Activated CD8-positive, alpha-beta memory T cell treated with anti-CD3 and anti-CD28 coated beads, Interleukin-2, amount 10 ng/mL, durations not matched to agents 7 days and 5 days (primary cell): ENCODE measurements at regions not wholly inside any gene's neighbourhood (a gene's known extent, or its start where the extent isn't known, plus 50 kb on each side); places are given as distances from the start of the nearest gene placed in this dataset.
"Not testable (repeated sequence)": the region's sequence is repeated elsewhere in the genome, so short reads cannot be mapped to it uniquely, and the experiment has no call there.

Experiments used
- ATAC-seq: fragments of 150-1000 bp; cut with Tn5 transposase; one replicate; pipeline ENCODE4 v1.10.0; 2021; ENCODE audit warnings: moderate library complexity
- CTCF ChIA-PET: fragments of 350-600 bp; sonication (Branson Sonifier 250); formaldehyde crosslinking; loops from one replicate; lab custom pipeline; 2021; ENCODE audit warnings: antibody characterized with exemption; lab: Charles Lee
- DNase-seq: peaks from one replicate; pipeline ENCODE4 v3.0.0-alpha.2; 2020
- H3K27ac Mint-ChIP-seq: one replicate; pipeline ENCODE4 v1.8.0; 2021; ENCODE audit warnings: mild to moderate bottlenecking, mixed read lengths
- H3K27me3 Mint-ChIP-seq: one replicate; pipeline ENCODE4 v1.8.0; 2021; ENCODE audit warnings: mixed read lengths
- H3K36me3 Mint-ChIP-seq: one replicate; pipeline ENCODE4 v1.8.0; 2021; ENCODE audit warnings: mild to moderate bottlenecking, mixed read lengths
- H3K4me1 Mint-ChIP-seq: one replicate; pipeline ENCODE4 v1.8.0; 2021; ENCODE audit warnings: mixed read lengths
- H3K4me3 Mint-ChIP-seq: one replicate; pipeline ENCODE4 v1.8.0; 2021; ENCODE audit warnings: mild to moderate bottlenecking, moderate library complexity, mixed read lengths
- H3K9me3 Mint-ChIP-seq: one replicate; pipeline ENCODE4 v1.8.0; 2022; ENCODE audit warnings: low read depth, mixed read lengths

- DNase-seq = no peak
- H3K27me3 Mint-ChIP-seq = no peaks in the 10 kb centered on the region
- H3K36me3 Mint-ChIP-seq = no peaks in the 10 kb centered on the region
- H3K4me1 Mint-ChIP-seq = no peaks in the 10 kb centered on the region
- CTCF ChIA-PET = no interaction called here
- no peak overlapping the region for H3K4me3 Mint-ChIP-seq
- no peak for ATAC-seq
- H3K9me3 Mint-ChIP-seq = peaks cover 5% of the 10 kb centered on the region
- no peak overlapping the region for H3K27ac Mint-ChIP-seq
These were observed 420.9 kb downstream of the SHISA9 start for GRCh38 chr16:13322336-13322735.

GRCh38 chr16:13324851-13325250 lies 423.5 kb downstream of the SHISA9 start:
- Mint-ChIP-seq H3K4me1 (no peaks in the 10 kb centered on the region), H3K4me3 (no peak overlapping the region), H3K27ac (no peak overlapping the region), H3K36me3 (no peaks in the 10 kb centered on the region), H3K9me3 (peaks cover 5% of the 10 kb centered on the region), H3K27me3 (no peaks in the 10 kb centered on the region)
- CTCF ChIA-PET = no interaction called here
- no peak for ATAC-seq
- DNase-seq = no peak

GRCh38 chr16:13325396-13325795 lies 424.0 kb downstream of the SHISA9 start:
- ATAC-seq = no peak
- no peak overlapping the region for H3K4me3 Mint-ChIP-seq
- no peaks in the 10 kb centered on the region for H3K27me3 Mint-ChIP-seq
- H3K36me3 Mint-ChIP-seq = no peaks in the 10 kb centered on the region
- CTCF ChIA-PET = no interaction called here
- H3K9me3 Mint-ChIP-seq = peaks cover 6% of the 10 kb centered on the region
- DNase-seq = no peak
- H3K4me1 Mint-ChIP-seq = no peaks in the 10 kb centered on the region
- no peak overlapping the region for H3K27ac Mint-ChIP-seq

- no peaks in the 10 kb centered on the region for H3K27me3 Mint-ChIP-seq
- H3K36me3 Mint-ChIP-seq = no peaks in the 10 kb centered on the region
These were observed 430.5 kb downstream of the SHISA9 start for GRCh38 chr16:13331918-13332317.

GRCh38 chr16:13332713-13333255 lies 431.4 kb downstream of the SHISA9 start:
- CTCF ChIA-PET = no interaction called here
- H3K4me1 Mint-ChIP-seq = no peaks in the 10 kb centered on the region
- ATAC-seq (no peak), DNase-seq (no peak)
- no peak overlapping the region for H3K27ac Mint-ChIP-seq
- peaks cover 8% of the 10 kb centered on the region for H3K9me3 Mint-ChIP-seq
- no peak overlapping the region for H3K4me3 Mint-ChIP-seq
- no peaks in the 10 kb centered on the region for H3K36me3 Mint-ChIP-seq
- no peaks in the 10 kb centered on the region for H3K27me3 Mint-ChIP-seq

More at GRCh38 chr16:13331918-13332317, 430.5 kb downstream of the SHISA9 start:
- no peak for ATAC-seq
- Mint-ChIP-seq H3K27ac (no peak overlapping the region), H3K9me3 (peaks cover 8% of the 10 kb centered on the region), H3K4me1 (no peaks in the 10 kb centered on the region), H3K4me3 (no peak overlapping the region)
- CTCF ChIA-PET = no interaction called here
- no peak for DNase-seq

- Mint-ChIP-seq H3K36me3 (no peaks in the 10 kb centered on the region), H3K27ac (no peak overlapping the region), H3K9me3 (peaks cover 8% of the 10 kb centered on the region), H3K4me1 (no peaks in the 10 kb centered on the region), H3K4me3 (no peak overlapping the region), H3K27me3 (no peaks in the 10 kb centered on the region)
- CTCF ChIA-PET = no interaction called here
- DNase-seq (no peak), ATAC-seq (no peak)
These were observed 431.9 kb downstream of the SHISA9 start for GRCh38 chr16:13333336-13333735.

GRCh38 chr16:13335879-13336278 lies 434.5 kb downstream of the SHISA9 start:
- ATAC-seq (no peak), DNase-seq (no peak)
- H3K27me3 Mint-ChIP-seq = no peaks in the 10 kb centered on the region
- H3K27ac Mint-ChIP-seq = no peak overlapping the region
- H3K9me3 Mint-ChIP-seq = peaks cover 5% of the 10 kb centered on the region
- no peak overlapping the region for H3K4me3 Mint-ChIP-seq
- CTCF ChIA-PET = no interaction called here
- no peaks in the 10 kb centered on the region for H3K4me1 Mint-ChIP-seq
- no peaks in the 10 kb centered on the region for H3K36me3 Mint-ChIP-seq

GRCh38 chr16:13336335-13336734 lies 434.9 kb downstream of the SHISA9 start:
- DNase-seq (no peak), ATAC-seq (no peak)
- H3K27ac Mint-ChIP-seq = no peak overlapping the region
- no peaks in the 10 kb centered on the region for H3K27me3 Mint-ChIP-seq
- peaks cover 5% of the 10 kb centered on the region for H3K9me3 Mint-ChIP-seq
- no peak overlapping the region for H3K4me3 Mint-ChIP-seq
- no peaks in the 10 kb centered on the region for H3K4me1 Mint-ChIP-seq
- CTCF ChIA-PET = no interaction called here
- H3K36me3 Mint-ChIP-seq = no peaks in the 10 kb centered on the region

- H3K4me3 Mint-ChIP-seq, ATAC-seq, CTCF ChIA-PET, H3K27ac Mint-ChIP-seq, H3K27me3 Mint-ChIP-seq, H3K36me3 Mint-ChIP-seq, H3K4me1 Mint-ChIP-seq, H3K9me3 Mint-ChIP-seq, DNase-seq: not testable (repeated sequence)
These were observed 435.8 kb downstream of the SHISA9 start for GRCh38 chr16:13336907-13337881.

- Mint-ChIP-seq H3K27me3 (no peaks in the 10 kb centered on the region), H3K4me3 (no peak overlapping the region), H3K9me3 (peaks cover 5% of the 10 kb centered on the region), H3K27ac (no peak overlapping the region), H3K36me3 (no peaks in the 10 kb centered on the region), H3K4me1 (no peaks in the 10 kb centered on the region)
- no peak for DNase-seq
- no peak for ATAC-seq
- CTCF ChIA-PET = no interaction called here
These were observed 436.6 kb downstream of the SHISA9 start for GRCh38 chr16:13338044-13338443.

GRCh38 chr16:13342675-13343074 lies 441.3 kb downstream of the SHISA9 start:
- ATAC-seq (no peak), DNase-seq (no peak)
- Mint-ChIP-seq H3K27me3 (no peaks in the 10 kb centered on the region), H3K4me1 (no peaks in the 10 kb centered on the region), H3K27ac (no peak overlapping the region), H3K9me3 (no peaks in the 10 kb centered on the region), H3K36me3 (no peaks in the 10 kb centered on the region), H3K4me3 (no peak overlapping the region)
- CTCF ChIA-PET = no interaction called here

- Mint-ChIP-seq H3K27me3 (no peaks in the 10 kb centered on the region), H3K4me1 (no peaks in the 10 kb centered on the region), H3K36me3 (no peaks in the 10 kb centered on the region), H3K9me3 (no peaks in the 10 kb centered on the region), H3K4me3 (no peak overlapping the region), H3K27ac (no peak overlapping the region)
- CTCF ChIA-PET = no interaction called here
- ATAC-seq (no peak), DNase-seq (no peak)
These were observed 442.6 kb downstream of the SHISA9 start for GRCh38 chr16:13344001-13344400.

- H3K27me3 Mint-ChIP-seq = no peaks in the 10 kb centered on the region
- CTCF ChIA-PET = no interaction called here
These were observed 447.0 kb downstream of the SHISA9 start for GRCh38 chr16:13348416-13348815.

GRCh38 chr16:13350000-13350399 lies 448.6 kb downstream of the SHISA9 start:
- CTCF ChIA-PET = no interaction called here
- ATAC-seq = no peak

More at GRCh38 chr16:13348416-13348815, 447.0 kb downstream of the SHISA9 start:
- no peak for DNase-seq
- no peak overlapping the region for H3K4me3 Mint-ChIP-seq
- H3K9me3 Mint-ChIP-seq = no peaks in the 10 kb centered on the region
- H3K27ac Mint-ChIP-seq = no peak overlapping the region
- H3K36me3 Mint-ChIP-seq = no peaks in the 10 kb centered on the region
- ATAC-seq = no peak
- no peaks in the 10 kb centered on the region for H3K4me1 Mint-ChIP-seq

More at GRCh38 chr16:13350000-13350399, 448.6 kb downstream of the SHISA9 start:
- Mint-ChIP-seq H3K36me3 (no peaks in the 10 kb centered on the region), H3K4me3 (no peak overlapping the region), H3K4me1 (no peaks in the 10 kb centered on the region), H3K9me3 (no peaks in the 10 kb centered on the region), H3K27ac (no peak overlapping the region), H3K27me3 (no peaks in the 10 kb centered on the region)
- no peak for DNase-seq
